ENCODE measurements at regions not wholly inside any gene's neighbourhood (a gene's known extent, or its start where the extent isn't known, plus 50 kb on each side); places are given as distances from the start of the nearest gene placed in this dataset.

DNA sequence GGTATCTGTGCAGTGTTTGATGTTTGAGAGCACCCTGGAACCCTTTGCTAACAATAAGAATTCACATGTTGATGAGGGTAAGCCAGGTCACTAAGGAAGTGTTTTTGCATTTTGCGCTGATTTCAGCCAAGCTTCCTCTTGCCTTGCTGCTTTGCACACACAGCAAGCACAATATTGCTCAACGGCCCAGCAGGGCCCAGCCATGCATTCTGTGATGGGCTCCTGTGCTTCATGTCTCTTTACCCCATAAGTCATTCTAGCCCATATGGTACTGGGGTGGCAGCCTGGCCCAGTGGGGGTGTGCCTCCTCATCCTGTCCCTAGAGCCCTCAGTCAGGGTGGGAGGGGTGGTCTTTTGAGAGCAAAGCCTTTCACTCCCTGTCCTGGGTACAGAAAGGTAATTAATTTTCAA lies 481.3 kb downstream of the GADD45G start (continued):
- TF ChIP-seq, protein P1, sequence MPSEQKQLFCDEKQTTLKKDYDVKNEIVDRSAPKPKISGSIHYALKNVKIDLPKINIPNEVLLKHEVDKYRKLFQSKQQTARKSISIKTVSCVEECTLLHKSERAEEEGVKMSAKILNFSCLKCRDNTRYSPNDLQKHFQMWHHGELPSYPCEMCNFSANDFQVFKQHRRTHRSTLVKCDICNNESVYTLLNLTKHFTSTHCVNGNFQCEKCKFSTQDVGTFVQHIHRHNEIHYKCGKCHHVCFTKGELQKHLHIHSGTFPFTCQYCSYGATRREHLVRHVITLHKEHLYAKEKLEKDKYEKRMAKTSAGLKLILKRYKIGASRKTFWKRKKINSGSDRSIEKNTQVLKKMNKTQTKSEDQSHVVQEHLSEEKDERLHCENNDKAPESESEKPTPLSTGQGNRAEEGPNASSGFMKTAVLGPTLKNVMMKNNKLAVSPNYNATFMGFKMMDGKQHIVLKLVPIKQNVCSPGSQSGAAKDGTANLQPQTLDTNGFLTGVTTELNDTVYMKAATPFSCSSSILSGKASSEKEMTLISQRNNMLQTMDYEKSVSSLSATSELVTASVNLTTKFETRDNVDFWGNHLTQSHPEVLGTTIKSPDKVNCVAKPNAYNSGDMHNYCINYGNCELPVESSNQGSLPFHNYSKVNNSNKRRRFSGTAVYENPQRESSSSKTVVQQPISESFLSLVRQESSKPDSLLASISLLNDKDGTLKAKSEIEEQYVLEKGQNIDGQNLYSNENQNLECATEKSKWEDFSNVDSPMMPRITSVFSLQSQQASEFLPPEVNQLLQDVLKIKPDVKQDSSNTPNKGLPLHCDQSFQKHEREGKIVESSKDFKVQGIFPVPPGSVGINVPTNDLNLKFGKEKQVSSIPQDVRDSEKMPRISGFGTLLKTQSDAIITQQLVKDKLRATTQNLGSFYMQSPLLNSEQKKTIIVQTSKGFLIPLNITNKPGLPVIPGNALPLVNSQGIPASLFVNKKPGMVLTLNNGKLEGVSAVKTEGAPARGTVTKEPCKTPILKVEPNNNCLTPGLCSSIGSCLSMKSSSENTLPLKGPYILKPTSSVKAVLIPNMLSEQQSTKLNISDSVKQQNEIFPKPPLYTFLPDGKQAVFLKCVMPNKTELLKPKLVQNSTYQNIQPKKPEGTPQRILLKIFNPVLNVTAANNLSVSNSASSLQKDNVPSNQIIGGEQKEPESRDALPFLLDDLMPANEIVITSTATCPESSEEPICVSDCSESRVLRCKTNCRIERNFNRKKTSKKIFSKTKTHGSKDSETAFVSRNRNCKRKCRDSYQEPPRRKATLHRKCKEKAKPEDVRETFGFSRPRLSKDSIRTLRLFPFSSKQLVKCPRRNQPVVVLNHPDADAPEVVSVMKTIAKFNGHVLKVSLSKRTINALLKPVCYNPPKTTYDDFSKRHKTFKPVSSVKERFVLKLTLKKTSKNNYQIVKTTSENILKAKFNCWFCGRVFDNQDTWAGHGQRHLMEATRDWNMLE (tag by site-specific recombination; conservative IDR thresholded peaks at IDR 0.05; ENCODE audit: low read depth): no peak
- no peak for TF ChIP-seq HOXD13 (CRISPR knock-in tag; IDR thresholded peaks at IDR 0.05; ENCODE audit: borderline replicate concordance)
- no peak for TF ChIP-seq ZBTB20 (tag by site-specific recombination; IDR thresholded peaks at IDR 0.05)
- no peak for TF ChIP-seq ZNF175 (tag by site-specific recombination; IDR thresholded peaks at IDR 0.05)
- TF ChIP-seq, protein P2, sequence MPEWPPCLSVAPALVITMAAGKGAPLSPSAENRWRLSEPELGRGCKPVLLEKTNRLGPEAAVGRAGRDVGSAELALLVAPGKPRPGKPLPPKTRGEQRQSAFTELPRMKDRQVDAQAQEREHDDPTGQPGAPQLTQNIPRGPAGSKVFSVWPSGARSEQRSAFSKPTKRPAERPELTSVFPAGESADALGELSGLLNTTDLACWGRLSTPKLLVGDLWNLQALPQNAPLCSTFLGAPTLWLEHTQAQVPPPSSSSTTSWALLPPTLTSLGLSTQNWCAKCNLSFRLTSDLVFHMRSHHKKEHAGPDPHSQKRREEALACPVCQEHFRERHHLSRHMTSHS (tag by site-specific recombination; IDR thresholded peaks at IDR 0.05): no peak
- TF ChIP-seq, protein P3, sequence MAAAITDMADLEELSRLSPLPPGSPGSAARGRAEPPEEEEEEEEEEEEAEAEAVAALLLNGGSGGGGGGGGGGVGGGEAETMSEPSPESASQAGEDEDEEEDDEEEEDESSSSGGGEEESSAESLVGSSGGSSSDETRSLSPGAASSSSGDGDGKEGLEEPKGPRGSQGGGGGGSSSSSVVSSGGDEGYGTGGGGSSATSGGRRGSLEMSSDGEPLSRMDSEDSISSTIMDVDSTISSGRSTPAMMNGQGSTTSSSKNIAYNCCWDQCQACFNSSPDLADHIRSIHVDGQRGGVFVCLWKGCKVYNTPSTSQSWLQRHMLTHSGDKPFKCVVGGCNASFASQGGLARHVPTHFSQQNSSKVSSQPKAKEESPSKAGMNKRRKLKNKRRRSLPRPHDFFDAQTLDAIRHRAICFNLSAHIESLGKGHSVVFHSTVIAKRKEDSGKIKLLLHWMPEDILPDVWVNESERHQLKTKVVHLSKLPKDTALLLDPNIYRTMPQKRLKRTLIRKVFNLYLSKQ (tag by site-specific recombination; IDR thresholded peaks at IDR 0.05; ENCODE audit: borderline replicate concordance): no peak
- TF ChIP-seq ZNF664 (tag by site-specific recombination; IDR thresholded peaks at IDR 0.05): no peak
- TF ChIP-seq, protein P4, sequence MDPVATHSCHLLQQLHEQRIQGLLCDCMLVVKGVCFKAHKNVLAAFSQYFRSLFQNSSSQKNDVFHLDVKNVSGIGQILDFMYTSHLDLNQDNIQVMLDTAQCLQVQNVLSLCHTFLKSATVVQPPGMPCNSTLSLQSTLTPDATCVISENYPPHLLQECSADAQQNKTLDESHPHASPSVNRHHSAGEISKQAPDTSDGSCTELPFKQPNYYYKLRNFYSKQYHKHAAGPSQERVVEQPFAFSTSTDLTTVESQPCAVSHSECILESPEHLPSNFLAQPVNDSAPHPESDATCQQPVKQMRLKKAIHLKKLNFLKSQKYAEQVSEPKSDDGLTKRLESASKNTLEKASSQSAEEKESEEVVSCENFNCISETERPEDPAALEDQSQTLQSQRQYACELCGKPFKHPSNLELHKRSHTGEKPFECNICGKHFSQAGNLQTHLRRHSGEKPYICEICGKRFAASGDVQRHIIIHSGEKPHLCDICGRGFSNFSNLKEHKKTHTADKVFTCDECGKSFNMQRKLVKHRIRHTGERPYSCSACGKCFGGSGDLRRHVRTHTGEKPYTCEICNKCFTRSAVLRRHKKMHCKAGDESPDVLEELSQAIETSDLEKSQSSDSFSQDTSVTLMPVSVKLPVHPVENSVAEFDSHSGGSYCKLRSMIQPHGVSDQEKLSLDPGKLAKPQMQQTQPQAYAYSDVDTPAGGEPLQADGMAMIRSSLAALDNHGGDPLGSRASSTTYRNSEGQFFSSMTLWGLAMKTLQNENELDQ (tag by site-specific recombination; IDR thresholded peaks at IDR 0.05; ENCODE audit: low read depth): no peak
- TF ChIP-seq, protein P5, sequence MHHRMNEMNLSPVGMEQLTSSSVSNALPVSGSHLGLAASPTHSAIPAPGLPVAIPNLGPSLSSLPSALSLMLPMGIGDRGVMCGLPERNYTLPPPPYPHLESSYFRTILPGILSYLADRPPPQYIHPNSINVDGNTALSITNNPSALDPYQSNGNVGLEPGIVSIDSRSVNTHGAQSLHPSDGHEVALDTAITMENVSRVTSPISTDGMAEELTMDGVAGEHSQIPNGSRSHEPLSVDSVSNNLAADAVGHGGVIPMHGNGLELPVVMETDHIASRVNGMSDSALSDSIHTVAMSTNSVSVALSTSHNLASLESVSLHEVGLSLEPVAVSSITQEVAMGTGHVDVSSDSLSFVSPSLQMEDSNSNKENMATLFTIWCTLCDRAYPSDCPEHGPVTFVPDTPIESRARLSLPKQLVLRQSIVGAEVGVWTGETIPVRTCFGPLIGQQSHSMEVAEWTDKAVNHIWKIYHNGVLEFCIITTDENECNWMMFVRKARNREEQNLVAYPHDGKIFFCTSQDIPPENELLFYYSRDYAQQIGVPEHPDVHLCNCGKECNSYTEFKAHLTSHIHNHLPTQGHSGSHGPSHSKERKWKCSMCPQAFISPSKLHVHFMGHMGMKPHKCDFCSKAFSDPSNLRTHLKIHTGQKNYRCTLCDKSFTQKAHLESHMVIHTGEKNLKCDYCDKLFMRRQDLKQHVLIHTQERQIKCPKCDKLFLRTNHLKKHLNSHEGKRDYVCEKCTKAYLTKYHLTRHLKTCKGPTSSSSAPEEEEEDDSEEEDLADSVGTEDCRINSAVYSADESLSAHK (tag by site-specific recombination; IDR thresholded peaks at IDR 0.05): no peak
- TF ChIP-seq, protein P6, sequence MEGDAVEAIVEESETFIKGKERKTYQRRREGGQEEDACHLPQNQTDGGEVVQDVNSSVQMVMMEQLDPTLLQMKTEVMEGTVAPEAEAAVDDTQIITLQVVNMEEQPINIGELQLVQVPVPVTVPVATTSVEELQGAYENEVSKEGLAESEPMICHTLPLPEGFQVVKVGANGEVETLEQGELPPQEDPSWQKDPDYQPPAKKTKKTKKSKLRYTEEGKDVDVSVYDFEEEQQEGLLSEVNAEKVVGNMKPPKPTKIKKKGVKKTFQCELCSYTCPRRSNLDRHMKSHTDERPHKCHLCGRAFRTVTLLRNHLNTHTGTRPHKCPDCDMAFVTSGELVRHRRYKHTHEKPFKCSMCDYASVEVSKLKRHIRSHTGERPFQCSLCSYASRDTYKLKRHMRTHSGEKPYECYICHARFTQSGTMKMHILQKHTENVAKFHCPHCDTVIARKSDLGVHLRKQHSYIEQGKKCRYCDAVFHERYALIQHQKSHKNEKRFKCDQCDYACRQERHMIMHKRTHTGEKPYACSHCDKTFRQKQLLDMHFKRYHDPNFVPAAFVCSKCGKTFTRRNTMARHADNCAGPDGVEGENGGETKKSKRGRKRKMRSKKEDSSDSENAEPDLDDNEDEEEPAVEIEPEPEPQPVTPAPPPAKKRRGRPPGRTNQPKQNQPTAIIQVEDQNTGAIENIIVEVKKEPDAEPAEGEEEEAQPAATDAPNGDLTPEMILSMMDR (tag by site-specific recombination; IDR thresholded peaks at IDR 0.05): no peak
- no peak for TF ChIP-seq ZNF394 (tag by site-specific recombination; IDR thresholded peaks at IDR 0.05; ENCODE audit: borderline replicate concordance)

DNA sequence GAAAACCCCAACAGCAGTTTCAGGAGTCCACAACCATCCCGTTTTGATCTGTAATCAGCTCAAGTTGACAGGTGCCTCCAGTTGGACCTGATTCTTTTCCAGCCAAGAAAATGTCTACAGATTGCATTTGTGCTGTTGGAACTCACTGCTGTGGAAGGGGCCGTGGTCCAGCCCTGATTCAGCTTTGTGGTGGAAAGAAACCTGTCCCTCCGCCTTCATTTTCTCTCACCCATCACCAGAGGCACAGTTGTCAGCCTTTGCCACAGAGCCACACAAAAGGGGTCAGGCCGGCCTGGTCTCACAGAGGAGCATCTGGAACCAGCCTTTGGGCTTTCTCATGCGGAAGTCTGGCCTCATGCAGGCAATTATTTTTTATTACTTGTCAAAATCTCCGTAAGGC lies 483.6 kb downstream of the GADD45G start:
- ChIA-PET CTCF (interaction anchor here (1.1 to 2.4 kb wide), 3 partner anchors 9 to 174 kb away, joined by 3 to 8 read pairs (median 4); no protein-coding TSS in a partner anchor), POLR2A (no interaction called here)
- H3K4me1 ChIP-seq (ENCODE audit: control insufficient read depth, insufficient read depth, low read length): no peaks in the 10 kb centered on the region
- no peak overlapping the region for H3K4me3 ChIP-seq (ENCODE audit: low read depth, low read length)
- no peaks in the 10 kb centered on the region for H3K36me3 ChIP-seq (ENCODE audit: control insufficient read depth in 2 of 2, insufficient read depth in 1 of 2, low read length in 2 of 2)
- H3K9me3 ChIP-seq (ENCODE audit: control insufficient read depth, insufficient read depth, low read depth, low read length): no peaks in the 10 kb centered on the region
- H3K27ac ChIP-seq (ENCODE audit: extremely low read depth, low read depth, low read length): no peak overlapping the region
- TF ChIP-seq ZNF658 (tag by site-specific recombination; IDR thresholded peaks at IDR 0.05) (no peak), KLF10 (tag by site-specific recombination; IDR thresholded peaks at IDR 0.05) (no peak), HOXC10 (CRISPR knock-in tag; IDR thresholded peaks at IDR 0.05) (no peak), ZBTB17 (tag by site-specific recombination; IDR thresholded peaks at IDR 0.05) (no peak), ZNF324 (tag by site-specific recombination; IDR thresholded peaks at IDR 0.05) (no peak), ZNF768 (tag by site-specific recombination; IDR thresholded peaks at IDR 0.05) (no peak)
- TF ChIP-seq, protein P5 (tag by site-specific recombination; IDR thresholded peaks at IDR 0.05): no peak
- TF ChIP-seq, protein P7, sequence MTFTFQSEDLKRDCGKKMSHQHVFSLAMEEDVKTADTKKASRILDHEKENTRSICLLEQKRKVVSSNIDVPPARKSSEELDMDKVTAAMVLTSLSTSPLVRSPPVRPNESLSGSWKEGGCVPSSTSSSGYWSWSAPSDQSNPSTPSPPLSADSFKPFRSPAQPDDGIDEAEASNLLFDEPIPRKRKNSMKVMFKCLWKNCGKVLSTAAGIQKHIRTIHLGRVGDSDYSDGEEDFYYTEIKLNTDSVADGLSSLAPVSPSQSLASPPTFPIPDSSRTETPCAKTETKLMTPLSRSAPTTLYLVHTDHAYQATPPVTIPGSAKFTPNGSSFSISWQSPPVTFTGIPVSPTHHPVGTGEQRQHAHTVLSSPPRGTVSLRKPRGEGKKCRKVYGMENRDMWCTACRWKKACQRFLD (tag by site-specific recombination; IDR thresholded peaks at IDR 0.05): no peak
